Chondrocyte (in vitro differentiated cells): ENCODE measurements at regions not wholly inside any gene's neighbourhood (a gene's known extent, or its start where the extent isn't known, plus 50 kb on each side); places are given as distances from the start of the nearest gene placed in this dataset.
A peak's percentile ranks its signal among the peaks of the same experiment; 100 is the strongest.

Source experiments
- DNase-seq: peaks from one replicate; pipeline ENCODE4 v3.0.0; 2021; ENCODE audit warnings: mixed read lengths, low spot score
- H3K27ac Mint-ChIP-seq: one replicate; pipeline ENCODE4 v1.8.0; 2021; ENCODE audit warnings: mild to moderate bottlenecking, moderate library complexity, mixed read lengths; ENCODE audit not compliant: unreplicated experiment
- H3K27me3 Mint-ChIP-seq: 2 replicates; pipeline ENCODE4 v1.8.0; 2021; ENCODE audit warnings: low read depth, mixed read lengths
- H3K36me3 Mint-ChIP-seq: 2 replicates; pipeline ENCODE4 v1.8.0; 2021; ENCODE audit warnings: low read depth, mixed read lengths
- H3K4me1 Mint-ChIP-seq: 2 replicates; pipeline ENCODE4 v1.8.0; 2021; ENCODE audit warnings: low read depth, mild to moderate bottlenecking, mixed read lengths
- H3K4me3 Mint-ChIP-seq: one replicate; pipeline ENCODE4 v1.8.0; 2021; ENCODE audit warnings: mild to moderate bottlenecking, moderate library complexity, mixed read lengths; ENCODE audit not compliant: unreplicated experiment
- H3K9me3 Mint-ChIP-seq: 2 replicates; pipeline ENCODE4 v1.8.0; 2021; ENCODE audit warnings: low read depth, mixed read lengths
- TF ChIP-seq, protein P1 (sequence below): fragments of 200-600 bp; sonication (generic); IDR thresholded peaks from 2 replicates; pipeline ENCODE4 v1.5.0; 2021; ENCODE audit warnings: antibody characterized with exemption, mild to moderate bottlenecking, moderate library complexity

DNA sequence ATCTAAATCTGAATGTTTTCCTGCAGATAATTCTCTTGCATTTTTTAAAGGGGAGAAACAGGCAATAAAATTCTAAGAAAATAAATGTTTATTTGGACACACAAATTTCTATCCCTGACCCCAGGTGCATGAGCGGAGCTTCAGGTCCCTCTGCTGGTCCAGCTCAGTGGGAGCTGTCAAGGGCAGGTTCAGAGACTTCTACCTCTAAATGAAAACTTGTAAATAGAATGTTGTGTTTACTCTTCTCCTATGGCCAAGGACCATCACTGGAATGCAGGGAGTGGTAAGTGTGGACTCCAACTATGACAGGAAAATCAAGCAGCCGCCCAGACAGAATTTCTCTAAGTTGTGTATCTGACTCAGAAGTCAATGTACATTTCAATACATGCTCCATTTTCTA lies 148.6 kb upstream of the TTC29 start:
- H3K4me1 Mint-ChIP-seq: peaks cover 40% of the 10 kb centered on the region
- no peak for DNase-seq
- H3K27ac Mint-ChIP-seq: peak overlapping the region; percentile 41
- H3K9me3 Mint-ChIP-seq: no peaks in the 10 kb centered on the region
- no peaks in the 10 kb centered on the region for H3K36me3 Mint-ChIP-seq
- TF ChIP-seq, protein P1, sequence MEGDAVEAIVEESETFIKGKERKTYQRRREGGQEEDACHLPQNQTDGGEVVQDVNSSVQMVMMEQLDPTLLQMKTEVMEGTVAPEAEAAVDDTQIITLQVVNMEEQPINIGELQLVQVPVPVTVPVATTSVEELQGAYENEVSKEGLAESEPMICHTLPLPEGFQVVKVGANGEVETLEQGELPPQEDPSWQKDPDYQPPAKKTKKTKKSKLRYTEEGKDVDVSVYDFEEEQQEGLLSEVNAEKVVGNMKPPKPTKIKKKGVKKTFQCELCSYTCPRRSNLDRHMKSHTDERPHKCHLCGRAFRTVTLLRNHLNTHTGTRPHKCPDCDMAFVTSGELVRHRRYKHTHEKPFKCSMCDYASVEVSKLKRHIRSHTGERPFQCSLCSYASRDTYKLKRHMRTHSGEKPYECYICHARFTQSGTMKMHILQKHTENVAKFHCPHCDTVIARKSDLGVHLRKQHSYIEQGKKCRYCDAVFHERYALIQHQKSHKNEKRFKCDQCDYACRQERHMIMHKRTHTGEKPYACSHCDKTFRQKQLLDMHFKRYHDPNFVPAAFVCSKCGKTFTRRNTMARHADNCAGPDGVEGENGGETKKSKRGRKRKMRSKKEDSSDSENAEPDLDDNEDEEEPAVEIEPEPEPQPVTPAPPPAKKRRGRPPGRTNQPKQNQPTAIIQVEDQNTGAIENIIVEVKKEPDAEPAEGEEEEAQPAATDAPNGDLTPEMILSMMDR: peak; percentile 54
- H3K27me3 Mint-ChIP-seq: no peaks in the 10 kb centered on the region
- H3K4me3 Mint-ChIP-seq: no peak overlapping the region

DNA sequence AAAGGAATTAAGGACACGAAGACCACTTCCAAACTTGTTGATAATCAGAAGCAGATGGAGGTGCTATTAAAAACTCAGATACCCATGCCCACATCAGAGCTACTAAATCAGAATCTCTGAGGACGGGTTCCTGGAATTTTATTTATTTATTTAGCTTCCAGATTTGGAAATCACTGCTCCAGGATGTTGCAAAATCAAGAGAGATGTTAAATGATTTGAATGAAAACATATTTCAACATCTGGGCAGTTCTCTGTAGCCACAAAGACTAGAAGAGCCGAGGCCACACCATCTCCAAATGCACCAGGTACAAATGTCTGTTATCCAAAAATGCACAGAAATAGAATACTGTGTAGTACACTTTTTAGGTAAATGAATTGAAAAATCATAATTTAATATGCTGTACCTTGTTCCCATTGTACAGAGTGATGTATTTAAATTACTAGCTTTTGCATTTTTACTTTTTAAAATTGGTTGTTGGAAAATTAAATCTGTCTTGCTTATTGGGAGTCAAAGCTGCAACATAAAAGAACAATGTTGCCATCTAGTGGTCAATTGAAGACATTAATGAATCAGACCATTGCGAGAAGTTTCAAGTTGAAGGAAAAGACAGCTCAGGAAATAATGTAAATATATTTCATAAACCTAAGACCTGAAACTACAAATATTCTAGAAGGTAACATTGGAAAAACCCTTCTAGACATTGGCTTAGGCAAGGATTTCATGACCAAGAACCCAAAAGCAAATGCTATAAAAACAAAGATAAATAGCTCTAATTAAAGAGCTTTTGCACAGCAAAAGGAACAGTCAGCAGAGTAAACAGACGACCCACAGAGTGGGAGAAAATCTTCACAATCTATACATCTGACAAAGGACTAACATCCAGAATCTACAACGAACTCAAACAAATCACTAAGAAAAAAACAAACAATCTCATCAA lies 151.3 kb upstream of the TTC29 start:
- H3K36me3 Mint-ChIP-seq: no peaks in the 10 kb centered on the region
- no peak overlapping the region for H3K4me3 Mint-ChIP-seq
- TF ChIP-seq, protein P1: peak; percentile 90
- H3K9me3 Mint-ChIP-seq: no peaks in the 10 kb centered on the region
- peak overlapping the region; percentile 74 for H3K27ac Mint-ChIP-seq
- no peaks in the 10 kb centered on the region for H3K27me3 Mint-ChIP-seq
- DNase-seq: no peak
- peaks cover 56% of the 10 kb centered on the region for H3K4me1 Mint-ChIP-seq

DNA sequence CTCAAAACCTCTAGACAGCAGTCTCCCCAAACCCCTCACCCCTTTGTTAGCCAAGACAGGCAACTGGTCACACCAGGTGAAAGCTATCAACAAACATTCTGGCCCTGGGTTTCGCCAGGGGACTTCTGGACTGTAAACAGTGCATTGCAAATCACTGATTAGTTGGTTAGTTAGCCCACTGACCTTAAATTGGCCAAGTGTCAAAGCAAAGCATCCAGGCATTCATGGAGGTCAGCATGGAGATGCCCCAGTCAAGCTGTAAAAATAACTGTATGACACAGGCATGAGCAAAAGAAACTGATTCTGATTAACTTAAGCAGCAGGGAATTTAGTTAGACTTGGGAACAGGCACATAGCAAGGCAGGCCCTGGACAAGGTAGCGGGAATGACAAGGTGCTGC lies 156.0 kb upstream of the TTC29 start:
- Mint-ChIP-seq H3K4me3 (no peak overlapping the region), H3K9me3 (peaks cover 5% of the 10 kb centered on the region), H3K27me3 (no peaks in the 10 kb centered on the region), H3K4me1 (peaks cover 68% of the 10 kb centered on the region), H3K36me3 (no peaks in the 10 kb centered on the region), H3K27ac (peak overlapping the region; percentile 93)
- TF ChIP-seq, protein P1: no peak
- DNase-seq: no peak

DNA sequence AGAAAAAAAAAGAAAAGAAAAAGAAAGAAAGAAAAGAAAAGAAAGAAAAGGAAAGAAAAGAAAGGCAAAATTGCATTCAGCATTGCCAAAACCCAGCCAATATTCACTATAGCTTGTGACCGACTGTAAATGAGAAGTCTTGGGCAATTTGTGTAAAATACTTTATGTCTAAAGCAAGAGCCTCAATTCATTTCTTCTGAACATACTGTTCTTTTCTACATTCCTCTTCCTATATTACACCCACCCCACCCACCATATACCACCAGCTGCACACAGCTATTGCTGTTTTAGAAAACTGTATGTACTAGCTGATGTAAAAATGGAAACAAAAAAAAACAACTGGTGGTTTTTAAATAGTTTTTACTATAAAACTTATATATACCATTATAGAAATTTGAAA lies 156.9 kb upstream of the TTC29 start:
- peaks cover 11% of the 10 kb centered on the region for H3K9me3 Mint-ChIP-seq
- peak overlapping the region; percentile 93 for H3K27ac Mint-ChIP-seq
- no peak overlapping the region for H3K4me3 Mint-ChIP-seq
- no peaks in the 10 kb centered on the region for H3K36me3 Mint-ChIP-seq
- H3K4me1 Mint-ChIP-seq: peaks cover 68% of the 10 kb centered on the region
- no peak for DNase-seq
- no peaks in the 10 kb centered on the region for H3K27me3 Mint-ChIP-seq
- TF ChIP-seq, protein P1: no peak

DNA sequence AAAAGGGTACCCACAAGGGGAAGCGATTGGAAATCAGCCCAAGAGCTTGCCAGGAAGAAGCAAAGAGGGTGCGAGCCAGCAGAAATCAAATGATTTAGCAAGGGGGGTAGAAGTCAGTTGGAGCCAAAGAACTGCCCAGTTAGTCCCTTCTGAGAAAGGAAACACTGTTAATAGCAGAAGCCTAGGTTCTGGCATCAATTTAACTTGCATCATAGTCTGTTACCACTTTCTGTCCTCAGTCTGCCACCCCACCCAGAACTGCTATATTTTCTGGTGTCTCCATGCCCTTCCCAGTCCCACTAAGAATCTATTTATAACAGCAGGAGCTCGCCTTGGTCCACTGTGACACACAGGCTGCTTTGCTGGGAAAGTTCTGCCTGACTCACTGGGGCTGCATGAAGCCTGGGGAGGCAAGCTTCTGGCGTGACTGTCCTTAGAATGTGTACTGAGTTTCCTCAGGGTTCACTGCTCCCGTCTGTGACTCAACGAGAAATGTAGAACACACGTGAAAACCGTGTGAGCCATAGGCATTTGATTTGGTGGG lies 157.8 kb upstream of the TTC29 start:
- TF ChIP-seq, protein P1: peak; percentile 13
- peak overlapping the region; percentile 31 for H3K4me3 Mint-ChIP-seq
- H3K9me3 Mint-ChIP-seq: peaks cover 11% of the 10 kb centered on the region

More for the DNA sequence above, 157.8 kb upstream of the TTC29 start:
- peak overlapping the region; percentile 99 for H3K27ac Mint-ChIP-seq
- peaks cover 65% of the 10 kb centered on the region for H3K4me1 Mint-ChIP-seq
- no peak for DNase-seq
- H3K36me3 Mint-ChIP-seq: no peaks in the 10 kb centered on the region
- no peaks in the 10 kb centered on the region for H3K27me3 Mint-ChIP-seq
